ENCODE measurements at regions not wholly inside any gene's neighbourhood (a gene's known extent, or its start where the extent isn't known, plus 50 kb on each side); places are given as distances from the start of the nearest gene placed in this dataset.

DNA sequence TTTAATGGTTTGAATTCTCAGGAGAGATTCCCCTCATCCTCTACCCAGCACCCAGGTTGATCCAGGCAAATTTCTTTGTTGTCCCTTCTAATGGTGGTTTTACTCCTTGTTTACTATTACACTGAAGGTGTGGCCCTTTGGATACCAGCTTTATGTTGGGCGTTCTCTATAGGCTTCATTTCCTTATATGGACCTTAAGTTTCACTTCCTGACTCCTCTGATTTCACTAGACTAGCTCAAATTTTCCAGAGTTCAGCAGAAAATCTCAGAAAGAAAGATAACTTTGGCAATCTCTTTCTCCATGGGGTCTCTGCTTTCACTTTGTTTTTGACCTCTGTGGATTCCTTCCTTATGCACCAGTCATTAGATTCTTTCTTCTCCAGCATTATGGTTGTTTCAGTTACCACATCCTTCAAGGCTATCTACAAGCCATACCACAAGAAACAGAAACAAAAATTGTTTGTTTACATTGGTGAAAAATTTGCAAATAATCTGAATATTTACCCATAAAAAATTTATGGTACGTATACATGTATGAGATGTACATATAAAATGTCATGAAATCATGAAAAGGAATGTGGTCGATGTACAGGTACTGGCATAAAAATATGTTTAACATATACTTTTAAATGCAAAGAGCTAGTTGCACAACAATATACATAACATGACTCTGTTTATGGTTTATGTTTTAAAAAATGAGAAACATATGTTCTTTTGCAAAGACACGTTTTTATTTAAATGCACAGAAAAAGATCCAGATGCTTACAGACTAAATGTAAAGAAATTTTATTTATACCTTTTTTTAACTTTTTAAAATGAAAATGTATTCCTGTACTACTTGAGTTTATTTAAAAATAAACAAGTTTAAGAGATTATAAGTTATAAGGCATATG, 212.6 kb downstream of the LACC1 start:
- no peak for ATAC-seq
- intact Hi-C loops (cut with micrococcal nuclease), result no loop called here
- Mint-ChIP-seq H3K4me1 (peaks cover 31 to 32% of the 10 kb centered on the region in 2 donors), H3K9me3 (no peaks in the 10 kb centered on the region), H3K27ac (no peak overlapping the region), H3K27me3 (ENCODE audit: low read depth in 2 of 2) (peaks cover 6 to 20% of the 10 kb centered on the region in 2 donors), H3K4me3 (no peak overlapping the region), H3K36me3 (no peaks in the 10 kb centered on the region)
- 63% methylated on average over 1 of the region's 4 CpGs for WGBS (ENCODE audit: insufficient coverage)
- TF ChIP-seq, protein P1, sequence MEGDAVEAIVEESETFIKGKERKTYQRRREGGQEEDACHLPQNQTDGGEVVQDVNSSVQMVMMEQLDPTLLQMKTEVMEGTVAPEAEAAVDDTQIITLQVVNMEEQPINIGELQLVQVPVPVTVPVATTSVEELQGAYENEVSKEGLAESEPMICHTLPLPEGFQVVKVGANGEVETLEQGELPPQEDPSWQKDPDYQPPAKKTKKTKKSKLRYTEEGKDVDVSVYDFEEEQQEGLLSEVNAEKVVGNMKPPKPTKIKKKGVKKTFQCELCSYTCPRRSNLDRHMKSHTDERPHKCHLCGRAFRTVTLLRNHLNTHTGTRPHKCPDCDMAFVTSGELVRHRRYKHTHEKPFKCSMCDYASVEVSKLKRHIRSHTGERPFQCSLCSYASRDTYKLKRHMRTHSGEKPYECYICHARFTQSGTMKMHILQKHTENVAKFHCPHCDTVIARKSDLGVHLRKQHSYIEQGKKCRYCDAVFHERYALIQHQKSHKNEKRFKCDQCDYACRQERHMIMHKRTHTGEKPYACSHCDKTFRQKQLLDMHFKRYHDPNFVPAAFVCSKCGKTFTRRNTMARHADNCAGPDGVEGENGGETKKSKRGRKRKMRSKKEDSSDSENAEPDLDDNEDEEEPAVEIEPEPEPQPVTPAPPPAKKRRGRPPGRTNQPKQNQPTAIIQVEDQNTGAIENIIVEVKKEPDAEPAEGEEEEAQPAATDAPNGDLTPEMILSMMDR (IDR thresholded peaks at IDR 0.05), result no peak
- no peak overlapping the region for H3K27ac ChIP-seq (ENCODE audit: low read length)
- no peak overlapping the region for H3K4me3 ChIP-seq (ENCODE audit: low read length)
- H3K9me3 ChIP-seq (ENCODE audit: control insufficient read depth, insufficient read depth, low read length), result no peaks in the 10 kb centered on the region
- H3K27me3 ChIP-seq (ENCODE audit: control insufficient read depth, insufficient read depth, low read length), result no peaks in the 10 kb centered on the region
- no peak for DNase-seq
- H3K4me1 ChIP-seq (ENCODE audit: control insufficient read depth, insufficient read depth, low read length), result peaks cover 15% of the 10 kb centered on the region
- H3K36me3 ChIP-seq (ENCODE audit: control insufficient read depth, insufficient read depth, low read length), result no peaks in the 10 kb centered on the region

DNA sequence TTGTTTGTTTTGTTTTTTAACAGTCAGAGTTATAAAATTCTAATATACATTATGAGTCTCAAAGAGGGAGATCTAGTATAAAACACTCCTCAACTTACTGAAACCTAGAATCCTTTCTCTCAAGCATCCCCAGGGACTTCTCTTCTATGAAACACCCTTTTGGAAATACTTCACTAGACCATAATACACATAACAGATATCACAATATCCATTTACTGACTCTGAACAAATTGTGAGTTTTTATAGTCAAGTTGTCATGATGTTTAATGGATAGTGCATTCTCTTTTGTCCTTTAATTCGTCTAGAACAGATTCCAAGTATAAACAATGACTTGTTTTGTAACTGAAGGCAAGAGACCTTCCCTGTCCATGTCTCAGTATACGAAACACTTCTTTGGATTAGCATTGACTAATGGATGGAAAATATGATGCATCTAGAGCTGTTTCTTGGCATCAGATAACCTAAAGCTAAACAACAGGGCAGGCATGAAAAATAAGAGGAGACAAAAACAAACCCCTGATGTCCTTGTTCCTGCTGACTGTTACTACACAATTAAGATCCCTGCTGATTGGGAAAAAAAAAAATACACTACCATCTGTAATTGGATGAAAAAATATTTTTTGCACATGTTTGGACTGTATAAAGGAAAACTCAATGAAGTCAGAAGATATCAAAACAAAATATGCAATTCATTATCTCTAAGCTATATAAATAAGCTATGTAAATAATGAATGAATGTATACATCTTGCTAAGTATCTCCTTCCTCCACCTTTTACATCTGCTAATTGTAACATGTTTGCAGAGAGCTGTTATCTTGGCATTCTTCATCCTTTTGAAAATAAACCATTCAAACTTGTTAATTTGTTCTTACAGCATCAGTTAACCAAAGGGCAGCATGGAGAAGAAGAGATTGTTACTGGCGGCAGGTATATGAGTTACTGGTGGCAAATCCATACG, 214.2 kb downstream of the LACC1 start:
- 94% methylated on average over 3 of the region's 4 CpGs for WGBS (ENCODE audit: insufficient coverage)
- intact Hi-C loops (cut with micrococcal nuclease), result no loop called here
- no peaks in the 10 kb centered on the region for H3K9me3 Mint-ChIP-seq
- Histone ChIP-seq H3K27ac (ENCODE audit: low read length) (no peak overlapping the region), H3K4me1 (ENCODE audit: control insufficient read depth, insufficient read depth, low read length) (peaks cover 5% of the 10 kb centered on the region), H3K9me3 (ENCODE audit: control insufficient read depth, insufficient read depth, low read length) (no peaks in the 10 kb centered on the region), H3K4me3 (ENCODE audit: low read length) (no peak overlapping the region), H3K27me3 (ENCODE audit: control insufficient read depth, insufficient read depth, low read length) (no peaks in the 10 kb centered on the region), H3K36me3 (ENCODE audit: control insufficient read depth, insufficient read depth, low read length) (no peaks in the 10 kb centered on the region)
- DNase-seq (no peak), ATAC-seq (no peak)
- no peak overlapping the region for H3K27ac Mint-ChIP-seq
- H3K4me3 Mint-ChIP-seq, result no peak overlapping the region
- no peaks in the 10 kb centered on the region for H3K36me3 Mint-ChIP-seq
- TF ChIP-seq, protein P1 (IDR thresholded peaks at IDR 0.05), result no peak
- peaks cover 0 to 10% of the 10 kb centered on the region in 2 donors for H3K27me3 Mint-ChIP-seq (ENCODE audit: low read depth in 2 of 2)
- H3K4me1 Mint-ChIP-seq, result peaks cover 15 to 17% of the 10 kb centered on the region in 2 donors

DNA sequence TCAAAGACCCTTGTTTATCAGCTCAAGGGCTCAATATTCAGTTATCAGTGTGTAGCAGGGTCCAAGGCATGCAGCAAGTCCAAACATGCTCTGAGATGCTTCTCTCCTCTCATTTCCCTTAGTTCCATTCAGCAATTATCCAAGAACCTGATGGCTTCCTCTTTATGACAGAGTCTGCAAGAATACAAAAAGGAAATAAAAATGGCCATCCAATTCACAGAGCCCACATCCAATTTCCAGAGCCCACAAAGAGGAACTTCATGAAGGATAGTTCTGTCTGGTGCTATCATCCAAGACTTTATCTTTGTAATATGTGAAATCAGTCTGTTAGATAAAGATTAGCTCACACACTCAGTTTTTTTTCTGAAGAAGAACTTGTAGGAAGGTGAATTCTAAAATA, 217.2 kb downstream of the LACC1 start:
- H3K27ac Mint-ChIP-seq, result no peak overlapping the region
- H3K4me3 ChIP-seq (ENCODE audit: low read length), result no peak overlapping the region
- H3K4me1 Mint-ChIP-seq, result peaks cover 5 to 6% of the 10 kb centered on the region in 2 donors
- peaks cover 4% of the 10 kb centered on the region for H3K36me3 Mint-ChIP-seq
- H3K9me3 ChIP-seq (ENCODE audit: control insufficient read depth, insufficient read depth, low read length), result no peaks in the 10 kb centered on the region
- H3K27ac ChIP-seq (ENCODE audit: low read length), result no peak overlapping the region
- DNase-seq (no peak), ATAC-seq (no peak)
- no peaks in the 10 kb centered on the region for H3K27me3 ChIP-seq (ENCODE audit: control insufficient read depth, insufficient read depth, low read length)
- H3K36me3 ChIP-seq (ENCODE audit: control insufficient read depth, insufficient read depth, low read length), result no peaks in the 10 kb centered on the region
- H3K27me3 Mint-ChIP-seq (ENCODE audit: low read depth in 2 of 2), result peaks cover 3 to 13% of the 10 kb centered on the region in 2 donors
- no peak overlapping the region for H3K4me3 Mint-ChIP-seq
- TF ChIP-seq, protein P1 (IDR thresholded peaks at IDR 0.05), result no peak
- intact Hi-C loops (cut with micrococcal nuclease), result no loop called here
- no peaks in the 10 kb centered on the region for H3K4me1 ChIP-seq (ENCODE audit: control insufficient read depth, insufficient read depth, low read length)
- peaks cover 2 to 5% of the 10 kb centered on the region in 2 donors for H3K9me3 Mint-ChIP-seq
